Transverse colon (tissue), 4 donors: ENCODE measurements at regions not wholly inside any gene's neighbourhood (a gene's known extent, or its start where the extent isn't known, plus 50 kb on each side); places are given as distances from the start of the nearest gene placed in this dataset.
"Not testable (repeated sequence)": the region's sequence is repeated elsewhere in the genome, so short reads cannot be mapped to it uniquely, and the experiment has no call there.

Source experiments
- DNase-seq: peaks from one replicate; pipeline ENCODE4 v3.0.0-alpha.2; 2019
- H3K27ac ChIP-seq, 4 donors: fragments of 200-600 bp; sonication (generic); 2 replicates each; pipeline ENCODE4 v1.5.1; 2016 to 2018; ENCODE audit warnings: inconsistent platforms in 4 of 4
- H3K27me3 ChIP-seq: fragments of 200-600 bp; sonication (generic); 2 replicates; pipeline ENCODE4 v1.5.1; 2017; ENCODE audit warnings: inconsistent platforms
- H3K36me3 ChIP-seq, 4 donors: fragments of 200-600 bp; sonication (generic); 2 replicates each; pipeline ENCODE4 v1.5.1; 2017 to 2019; ENCODE audit warnings: inconsistent platforms in 4 of 4
- H3K4me1 ChIP-seq, 4 donors: fragments of 200-600 bp; sonication (generic); 2 replicates each; pipeline ENCODE4 v1.5.1; 2017 to 2020; ENCODE audit warnings: inconsistent platforms in 4 of 4
- H3K4me3 ChIP-seq, 4 donors: fragments of 200-600 bp; sonication (generic); 1 replicate in 1 of 4; 2 replicates in 3 of 4; pipeline versions ENCODE4 v1.5.1 to v1.6.1; 2017 to 2019; ENCODE audit warnings: inconsistent platforms in 4 of 4
- H3K9me3 ChIP-seq, 2 donors: fragments of 200-600 bp; sonication (generic); 2 replicates each; pipeline ENCODE4 v1.5.1; 2017 to 2019; ENCODE audit warnings: inconsistent platforms in 2 of 2
- EP300 ChIP-seq: sonication (generic); formaldehyde crosslinking; IDR thresholded peaks from one replicate; pipeline ENCODE4 v1.6.1; 2017; ENCODE audit warnings: antibody characterized with exemption, low read depth
- POLR2A ChIP-seq: fragments of 450-650 bp; IDR thresholded peaks from one replicate; pipeline ENCODE4 v1.6.1; 2016; ENCODE audit warnings: antibody characterized with exemption, mild to moderate bottlenecking, moderate library complexity
- POLR2AphosphoS5 ChIP-seq, 3 donors: sonication (generic); formaldehyde crosslinking; IDR thresholded peaks; one replicate each; pipeline ENCODE4 v1.6.1; 2016; ENCODE audit warnings: antibody characterized with exemption in 3 of 3
- WGBS, 2 donors: methylation state at CpG; one replicate each; pipeline ENCODE4 v1.1.5; 2018; ENCODE audit warnings: low coverage in 1 of 2; 5-methylcytosine and 5-hydroxymethylcytosine counted together
- in situ Hi-C, 4 donors: fragments of 200-750 bp; cut with MboI; loops; one replicate each; pipeline versions ENCODE4 v1.15.0 to v1.15.1; 2017; ENCODE audit warnings: low sequenced_read_pairs in 3 of 4, low pct_ligation_motif_present in 1 of 4, low pct_unique_long_range_greater_than_20kb in 1 of 4
- intact Hi-C: fragments of 100-400 bp; cut with DNase I; formaldehyde crosslinking; loops from one replicate; pipeline ENCODE4 v1.15.1; 2023; ENCODE audit warnings: low total_unique reads
- TF ChIP-seq, protein P1 (sequence below), 5 experiments: fragments of 200-600 bp in 3 of 5; fragments of 450-650 bp in 2 of 5; sonication (generic) in 3 of 5; IDR thresholded peaks; 1 replicate in 2 of 5; 2 replicates in 3 of 5; pipeline ENCODE4 v1.5.1; 2016 to 2017; ENCODE audit warnings: antibody characterized with exemption in 5 of 5, inconsistent platforms in 3 of 5, mild to moderate bottlenecking in 2 of 5, moderate library complexity in 1 of 5

DNA sequence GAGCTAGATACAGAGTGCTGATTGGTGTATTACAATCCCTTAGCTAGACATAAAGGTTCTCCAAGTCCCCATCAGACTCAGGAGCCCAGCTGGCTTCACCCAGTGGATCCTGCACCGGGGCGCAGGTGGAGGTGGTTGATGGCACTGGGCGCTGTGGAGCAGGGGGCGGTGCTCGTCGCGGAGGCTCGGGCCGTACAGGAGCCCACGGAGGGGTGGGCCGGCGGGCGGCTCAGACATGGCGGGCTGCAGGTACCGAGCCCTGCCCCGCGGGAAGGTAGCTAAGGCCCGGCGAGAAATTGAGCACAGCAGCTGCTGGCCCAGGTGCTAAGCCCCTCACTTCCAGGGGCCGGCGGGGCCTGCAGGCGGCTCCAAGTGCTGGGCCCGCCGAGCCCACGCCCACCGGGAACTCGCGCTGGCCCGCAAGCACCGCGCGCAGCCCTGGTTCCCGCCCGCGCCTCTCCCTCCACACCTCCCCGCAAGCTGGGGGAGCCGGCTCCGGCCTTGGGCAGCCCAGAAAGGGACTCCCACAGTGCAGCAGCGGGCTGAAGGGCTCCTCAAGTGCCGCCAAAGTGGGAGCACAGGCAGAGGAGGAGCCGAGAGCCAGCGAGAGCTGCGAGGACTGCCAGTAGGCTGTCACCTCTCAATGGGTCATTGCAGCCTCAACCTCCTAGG, 96.4 kb upstream of the MYO10 start:
- H3K4me3 ChIP-seq, H3K4me1 ChIP-seq, H3K27ac ChIP-seq, DNase-seq, H3K36me3 ChIP-seq, H3K9me3 ChIP-seq, in situ Hi-C loops, intact Hi-C loops, H3K27me3 ChIP-seq: not testable (repeated sequence)
- 93% methylated on average over 43 of the region's 43 CpGs; no CpG with 5 or more reads in 1 of the 2 donors for WGBS, 2 donors

DNA sequence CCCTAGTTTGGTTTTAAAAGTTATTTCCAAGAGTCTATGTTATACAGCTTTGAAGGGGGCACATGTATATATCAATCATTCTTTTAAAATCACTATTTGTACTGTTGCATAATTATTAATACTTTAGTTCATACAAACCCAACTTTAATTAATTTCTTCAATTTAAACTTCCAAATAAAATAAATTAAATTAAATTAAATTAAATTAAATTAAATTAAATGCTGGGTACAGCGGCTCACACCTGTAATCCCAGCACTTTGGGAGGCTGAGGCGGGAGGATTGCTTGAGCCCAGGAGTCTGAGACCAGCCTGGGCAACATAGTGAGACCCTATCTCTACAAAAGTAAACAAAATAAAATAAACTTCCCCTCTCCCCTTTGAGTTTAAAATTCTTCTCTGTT, 98.9 kb upstream of the MYO10 start:
- H3K9me3 ChIP-seq, in situ Hi-C loops, DNase-seq, H3K27ac ChIP-seq, intact Hi-C loops, H3K4me3 ChIP-seq, H3K4me1 ChIP-seq, H3K36me3 ChIP-seq, H3K27me3 ChIP-seq: not testable (repeated sequence)
- WGBS, 2 donors = 88 to 94% methylated on average over 2 of the region's 2 CpGs

DNA sequence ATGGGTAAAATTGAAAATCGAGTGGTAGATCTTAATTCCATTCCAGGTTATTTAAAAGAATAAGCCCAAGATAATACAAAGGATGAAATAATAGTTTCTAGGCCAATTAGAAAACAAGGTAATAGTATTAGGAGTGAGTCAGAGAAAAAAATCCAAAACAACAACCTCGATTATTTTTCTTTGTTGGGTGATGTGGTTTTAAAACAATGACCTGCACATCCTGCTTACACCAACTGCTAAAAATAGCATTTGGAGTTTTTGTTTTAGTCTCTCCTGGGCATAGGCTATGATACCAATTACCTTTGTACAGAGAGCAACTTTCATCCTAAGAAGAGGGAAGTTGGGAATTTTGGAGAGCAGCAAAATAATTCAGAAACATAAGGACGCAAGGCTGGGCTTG, 101.7 kb upstream of the MYO10 start:
- in situ Hi-C loops = no loop called here

DNA sequence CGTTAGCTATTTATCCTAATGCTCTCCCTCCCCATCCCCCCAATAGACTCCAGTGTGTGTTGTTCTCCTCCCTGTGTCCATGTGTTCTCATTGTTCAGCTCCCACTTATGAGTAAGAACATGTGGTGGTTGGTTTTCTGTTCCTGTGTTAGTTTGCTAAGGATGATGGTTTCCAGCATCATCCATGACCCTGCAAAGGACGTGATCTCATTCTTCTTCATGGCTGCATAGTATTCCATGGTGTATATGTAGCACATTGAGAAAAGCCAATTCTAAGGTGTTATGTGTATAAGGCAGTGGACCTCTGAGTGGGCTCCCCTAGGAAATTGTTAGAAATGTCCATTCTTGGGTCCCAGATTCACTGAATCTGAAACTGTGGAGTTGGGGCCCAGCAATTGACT, 103.1 kb upstream of the MYO10 start:
- no peak for DNase-seq
- intact Hi-C loops (no loop called here), in situ Hi-C loops (no loop called here)
- no peak overlapping the region for H3K4me3 ChIP-seq
- H3K27ac ChIP-seq = no peak overlapping the region
- H3K27me3 ChIP-seq = no peaks in the 10 kb centered on the region
- TF ChIP-seq EP300 (no peak), POLR2AphosphoS5 (IDR thresholded peaks at IDR 0.05) (no peak), POLR2A (no peak)
- TF ChIP-seq, protein P1, sequence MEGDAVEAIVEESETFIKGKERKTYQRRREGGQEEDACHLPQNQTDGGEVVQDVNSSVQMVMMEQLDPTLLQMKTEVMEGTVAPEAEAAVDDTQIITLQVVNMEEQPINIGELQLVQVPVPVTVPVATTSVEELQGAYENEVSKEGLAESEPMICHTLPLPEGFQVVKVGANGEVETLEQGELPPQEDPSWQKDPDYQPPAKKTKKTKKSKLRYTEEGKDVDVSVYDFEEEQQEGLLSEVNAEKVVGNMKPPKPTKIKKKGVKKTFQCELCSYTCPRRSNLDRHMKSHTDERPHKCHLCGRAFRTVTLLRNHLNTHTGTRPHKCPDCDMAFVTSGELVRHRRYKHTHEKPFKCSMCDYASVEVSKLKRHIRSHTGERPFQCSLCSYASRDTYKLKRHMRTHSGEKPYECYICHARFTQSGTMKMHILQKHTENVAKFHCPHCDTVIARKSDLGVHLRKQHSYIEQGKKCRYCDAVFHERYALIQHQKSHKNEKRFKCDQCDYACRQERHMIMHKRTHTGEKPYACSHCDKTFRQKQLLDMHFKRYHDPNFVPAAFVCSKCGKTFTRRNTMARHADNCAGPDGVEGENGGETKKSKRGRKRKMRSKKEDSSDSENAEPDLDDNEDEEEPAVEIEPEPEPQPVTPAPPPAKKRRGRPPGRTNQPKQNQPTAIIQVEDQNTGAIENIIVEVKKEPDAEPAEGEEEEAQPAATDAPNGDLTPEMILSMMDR (IDR thresholded peaks at IDR 0.05) = no peak
- no peaks in the 10 kb centered on the region for H3K36me3 ChIP-seq
- 83 to 87% methylated on average over 2 of the region's 2 CpGs for WGBS, 2 donors
- H3K9me3 ChIP-seq = no peaks in the 10 kb centered on the region
- H3K4me1 ChIP-seq = no peaks in the 10 kb centered on the region

More for the DNA sequence above, 101.7 kb upstream of the MYO10 start:
- DNase-seq = no peak
- no peaks in the 10 kb centered on the region for H3K9me3 ChIP-seq
- no peaks in the 10 kb centered on the region for H3K4me1 ChIP-seq
- H3K4me3 ChIP-seq = no peak overlapping the region
- no peak overlapping the region for H3K27ac ChIP-seq
- intact Hi-C loops = no loop called here
- H3K36me3 ChIP-seq = no peaks in the 10 kb centered on the region
- 79 to 86% methylated on average over 3 of the region's 3 CpGs for WGBS, 2 donors
- no peak for TF ChIP-seq POLR2A
- no peak for TF ChIP-seq POLR2AphosphoS5 (IDR thresholded peaks at IDR 0.05)
- no peak for TF ChIP-seq EP300
- TF ChIP-seq, protein P1 (IDR thresholded peaks at IDR 0.05) = no peak
- no peaks in the 10 kb centered on the region for H3K27me3 ChIP-seq

DNA sequence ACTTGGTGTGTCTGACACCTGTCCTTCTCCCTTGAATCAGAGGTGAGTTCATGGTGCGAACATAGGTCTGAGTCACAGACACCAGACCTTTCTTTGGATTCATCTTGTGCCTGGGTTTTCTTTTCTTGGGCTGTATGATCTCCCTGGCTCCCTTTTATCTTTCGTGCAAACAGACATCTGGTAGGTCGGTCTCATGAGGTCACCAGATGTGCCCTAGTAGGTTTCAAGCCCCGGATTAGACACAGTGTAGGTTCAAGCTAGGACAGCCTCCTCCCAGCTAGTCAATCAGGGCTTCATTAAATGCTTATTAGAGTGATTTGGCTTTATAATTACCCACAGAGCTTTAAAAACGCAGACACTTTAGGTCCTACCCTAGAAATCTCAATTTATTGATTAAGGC, 106.0 kb upstream of the MYO10 start:
- H3K27me3 ChIP-seq = no peaks in the 10 kb centered on the region
- in situ Hi-C loops = no loop called here
- H3K4me3 ChIP-seq = no peak overlapping the region
- no peaks in the 10 kb centered on the region for H3K9me3 ChIP-seq
- DNase-seq = no peak
- intact Hi-C loops = no loop called here
- H3K36me3 ChIP-seq = no peaks in the 10 kb centered on the region
- TF ChIP-seq POLR2A = no peak
- no peaks in the 10 kb centered on the region for H3K4me1 ChIP-seq
- WGBS, 2 donors = 80 to 87% methylated on average over 1 to 5 of the region's 5 CpGs
- no peak overlapping the region for H3K27ac ChIP-seq

DNA sequence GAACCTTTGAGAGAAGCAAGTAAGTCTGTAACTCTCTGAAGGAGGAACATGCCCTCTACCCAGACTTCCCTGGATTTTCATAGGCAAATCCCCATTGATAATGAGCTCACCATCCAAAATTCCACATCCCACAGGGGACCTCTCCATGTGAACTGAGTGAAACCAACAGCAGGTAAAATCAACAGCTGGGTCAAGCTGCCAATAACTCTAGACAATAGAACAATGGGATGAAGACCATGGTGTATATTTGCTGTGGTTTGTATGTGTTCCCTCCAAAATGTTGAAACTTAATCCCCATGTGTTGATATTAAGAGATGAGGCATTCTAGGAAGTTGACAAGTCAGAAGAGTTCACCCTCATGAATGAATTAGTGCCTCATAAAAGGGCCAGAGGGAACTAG, 110.2 kb upstream of the MYO10 start:
- intact Hi-C loops = no loop called here
- Histone ChIP-seq H3K4me1 (no peaks in the 10 kb centered on the region), H3K4me3 (no peak overlapping the region), H3K27ac (no peak overlapping the region), H3K9me3 (no peaks in the 10 kb centered on the region), H3K27me3 (no peaks in the 10 kb centered on the region), H3K36me3 (no peaks in the 10 kb centered on the region)
- in situ Hi-C loops = no loop called here
- TF ChIP-seq, protein P1 (IDR thresholded peaks at IDR 0.05) = no peak
- TF ChIP-seq POLR2A (no peak), EP300 (no peak), POLR2AphosphoS5 (IDR thresholded peaks at IDR 0.05) (no peak)
- no peak for DNase-seq
